IPS DF 4.7 (cell line): ENCODE measurements at regions not wholly inside any gene's neighbourhood (a gene's known extent, or its start where the extent isn't known, plus 50 kb on each side); places are given as distances from the start of the nearest gene placed in this dataset.
"Not testable (repeated sequence)": the region's sequence is repeated elsewhere in the genome, so short reads cannot be mapped to it uniquely, and the experiment has no call there.

Experiments
- DNase-seq: peaks from one replicate; pipeline ENCODE4 v3.0.0-alpha.2; 2013; ENCODE audit warnings: low spot score; ENCODE audit errors: extremely low read depth

DNA sequence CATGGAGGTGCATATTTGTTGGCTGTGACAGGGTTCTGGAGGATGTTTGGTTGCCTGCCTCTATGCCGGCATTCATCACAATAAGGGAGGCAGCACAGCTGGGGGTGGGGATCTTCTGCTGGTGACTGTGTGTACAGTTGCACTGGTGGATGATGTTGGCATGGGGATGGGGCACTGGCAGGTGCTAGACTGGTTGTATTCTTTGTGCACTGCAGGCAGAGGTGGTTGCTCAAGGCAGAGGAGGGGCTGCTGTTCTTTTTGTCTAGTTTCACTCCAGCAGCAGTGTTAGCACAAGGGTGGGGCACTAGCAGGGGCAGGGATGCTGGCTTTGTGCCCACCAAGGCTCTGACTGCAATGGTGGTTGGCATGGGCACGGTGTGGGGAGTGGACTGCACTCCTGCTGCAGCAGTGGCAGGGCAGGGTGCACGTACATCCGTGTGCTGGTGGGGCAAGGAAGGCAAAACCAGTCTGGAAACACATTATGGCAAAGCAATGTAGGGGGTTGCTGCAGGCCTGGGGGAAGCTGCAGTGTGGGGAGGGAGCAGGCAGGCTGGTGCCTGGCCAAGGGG lies 69.3 kb downstream of the ISOC1 start:
- no peak for DNase-seq

DNA sequence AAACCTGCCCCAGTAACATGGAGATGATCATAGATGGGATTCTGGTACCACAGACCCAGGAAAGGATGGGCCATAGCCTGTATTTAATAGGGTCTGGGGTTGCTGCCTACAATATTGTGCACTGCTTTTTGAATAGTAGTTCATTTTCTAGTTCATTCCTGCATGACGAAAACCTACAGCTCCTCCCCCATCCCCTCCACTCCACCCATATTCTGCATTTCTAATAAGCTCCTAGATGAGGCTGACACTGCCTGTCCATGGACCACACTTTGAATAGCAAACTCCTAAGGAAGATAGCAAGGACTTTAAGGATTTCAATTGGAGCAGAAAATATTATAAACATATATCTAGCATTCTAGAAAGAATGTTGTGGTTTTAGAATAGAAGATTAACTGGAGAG lies 75.5 kb downstream of the ISOC1 start:
- DNase-seq, result no peak

DNA sequence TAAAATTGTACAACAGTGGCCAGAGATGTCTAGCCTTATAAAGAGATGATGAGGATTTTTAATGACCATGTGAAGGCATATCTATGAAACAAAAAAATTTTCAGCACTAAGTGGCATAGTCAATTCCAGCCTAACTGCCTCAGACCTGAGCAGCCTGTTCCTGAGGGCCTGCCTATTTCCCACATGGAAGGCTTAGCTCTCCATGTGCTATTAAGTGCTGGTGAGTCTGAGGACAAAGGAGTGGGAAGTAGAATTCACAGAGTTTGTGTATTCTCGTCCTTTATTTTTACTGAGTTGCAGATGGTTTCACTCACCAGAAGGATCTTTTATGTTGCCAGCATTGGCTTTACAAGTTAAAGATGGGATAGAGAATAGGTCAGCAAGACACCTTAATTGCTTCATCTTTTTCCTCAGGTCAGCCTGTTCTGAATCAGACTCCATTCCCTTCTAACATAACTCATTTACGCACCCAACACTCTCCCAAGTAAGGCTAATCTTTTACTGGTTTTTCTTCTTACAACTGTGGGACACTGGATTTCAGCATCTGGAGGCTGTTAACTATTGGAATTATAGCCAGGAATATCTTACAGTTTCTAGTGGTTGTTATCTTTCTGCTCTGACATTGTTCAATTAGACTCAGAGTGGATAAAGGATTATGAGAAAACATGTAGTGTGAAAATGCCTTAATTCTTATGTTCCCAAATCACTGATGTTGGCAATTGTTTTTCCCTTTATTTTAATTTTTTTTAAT lies 76.8 kb downstream of the ISOC1 start:
- DNase-seq, result no peak

DNA sequence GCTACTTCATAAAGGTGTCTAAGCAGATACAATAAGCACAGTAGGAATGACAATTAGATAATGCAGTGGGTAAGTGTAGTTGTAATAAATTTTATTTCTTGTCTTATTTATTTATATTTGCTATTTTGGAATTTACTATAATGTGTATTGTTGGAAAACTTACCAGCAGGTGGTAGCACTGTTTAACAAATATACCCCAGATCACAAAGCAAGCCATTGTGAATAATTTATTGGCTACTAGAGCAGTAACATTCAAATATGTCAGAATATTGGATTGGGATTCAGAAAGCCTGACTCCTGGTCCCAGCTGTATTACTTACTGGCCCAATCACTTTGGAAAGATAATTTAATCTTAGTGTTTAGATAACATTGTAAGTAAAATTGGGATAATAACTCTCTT lies 78.0 kb downstream of the ISOC1 start:
- DNase-seq, result no peak

DNA sequence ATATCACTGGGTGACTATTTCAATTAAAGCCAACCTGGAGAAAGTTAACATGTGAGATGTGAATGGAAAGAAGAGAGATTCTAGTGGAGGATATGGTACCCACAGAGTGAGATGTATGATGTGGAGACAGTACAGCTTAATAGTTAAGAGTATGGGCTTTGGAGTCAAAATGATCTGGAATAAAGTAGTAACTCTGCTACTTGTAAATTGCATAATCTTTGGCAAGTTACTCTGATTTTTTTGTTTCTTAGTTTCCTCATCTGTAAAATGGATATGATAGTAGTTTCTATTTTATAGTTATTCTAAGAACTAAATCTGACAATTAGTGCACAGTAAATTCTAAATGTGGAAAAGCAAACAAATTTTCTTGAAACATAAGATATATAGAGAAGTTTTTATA lies 79.2 kb downstream of the ISOC1 start:
- DNase-seq, result no peak

DNA sequence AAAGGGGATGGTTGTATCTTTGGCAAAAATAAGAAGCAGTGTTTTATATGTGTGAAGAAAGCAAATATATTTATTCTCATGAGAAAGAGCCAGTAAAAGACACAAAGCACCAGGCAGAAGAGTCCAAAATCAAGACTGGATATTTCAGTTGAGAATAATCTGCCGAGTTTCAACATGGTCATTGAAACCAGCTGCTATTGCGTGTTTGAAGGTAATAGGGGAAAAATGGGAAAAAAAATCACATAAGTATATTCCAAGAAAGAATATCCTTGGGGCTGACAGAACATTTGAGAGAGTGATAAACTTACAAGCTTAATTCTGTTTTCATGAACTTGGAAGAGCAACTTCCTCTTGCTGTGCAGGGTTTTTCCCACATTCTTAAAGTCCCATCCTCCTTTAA lies 79.9 kb downstream of the ISOC1 start:
- DNase-seq, result no peak

DNA sequence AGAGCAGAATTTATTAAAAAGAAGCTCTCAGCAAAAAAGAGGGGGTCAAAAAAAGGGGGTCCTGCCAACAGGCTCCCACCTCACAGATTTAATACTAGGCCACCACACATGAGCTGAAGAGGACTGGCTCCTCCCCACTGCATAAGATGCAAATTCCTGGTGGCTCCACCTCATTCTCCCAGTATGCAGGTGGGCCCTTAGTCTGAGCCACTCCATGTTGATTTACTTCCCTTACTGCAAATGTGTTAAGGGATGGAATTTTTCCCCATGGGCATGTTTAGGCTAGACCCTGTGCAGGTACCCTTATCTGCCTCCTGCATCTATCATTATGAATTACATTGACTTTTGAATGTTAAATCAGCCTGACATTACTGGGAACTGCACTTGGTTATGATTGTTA lies 82.9 kb downstream of the ISOC1 start:
- no peak for DNase-seq

DNA sequence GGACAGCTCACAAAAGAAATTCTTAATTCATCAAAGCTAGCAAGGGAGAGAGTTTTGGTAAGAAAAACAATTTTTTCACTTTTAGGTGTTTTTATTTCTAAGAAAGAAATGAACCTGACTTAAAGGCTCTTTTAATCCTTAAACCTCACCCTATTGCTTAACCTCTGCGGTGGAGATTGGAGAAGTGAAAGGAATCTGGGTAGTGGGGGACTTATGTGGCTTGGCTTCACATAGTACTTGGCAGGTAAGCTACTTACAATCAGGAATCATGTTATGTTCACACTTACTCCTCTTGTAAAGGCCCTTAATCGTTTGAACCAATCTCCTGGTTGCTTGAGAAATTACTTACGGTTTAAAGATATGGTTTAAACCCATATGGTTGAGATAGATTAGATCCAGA lies 104.8 kb downstream of the ISOC1 start:
- no peak for DNase-seq

DNA sequence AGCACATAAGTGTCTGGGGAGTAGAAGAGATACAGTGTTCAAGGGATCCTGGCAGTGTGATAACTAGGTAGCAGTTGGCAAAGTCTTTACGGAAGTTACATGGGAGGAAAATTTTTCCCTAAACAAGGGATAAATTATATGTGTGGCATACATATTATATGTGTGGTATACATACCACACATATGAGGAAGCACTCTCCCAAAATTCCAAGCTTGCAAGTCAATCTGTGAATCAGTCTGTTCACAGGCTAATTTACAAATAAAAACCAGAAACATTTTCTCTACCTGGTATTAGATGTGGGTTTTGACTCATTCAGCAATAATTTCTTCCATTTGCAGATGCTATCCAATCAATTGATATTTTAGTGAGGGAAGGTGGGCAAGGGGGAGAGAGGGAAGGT lies 110.0 kb downstream of the ISOC1 start:
- DNase-seq, result no peak

DNA sequence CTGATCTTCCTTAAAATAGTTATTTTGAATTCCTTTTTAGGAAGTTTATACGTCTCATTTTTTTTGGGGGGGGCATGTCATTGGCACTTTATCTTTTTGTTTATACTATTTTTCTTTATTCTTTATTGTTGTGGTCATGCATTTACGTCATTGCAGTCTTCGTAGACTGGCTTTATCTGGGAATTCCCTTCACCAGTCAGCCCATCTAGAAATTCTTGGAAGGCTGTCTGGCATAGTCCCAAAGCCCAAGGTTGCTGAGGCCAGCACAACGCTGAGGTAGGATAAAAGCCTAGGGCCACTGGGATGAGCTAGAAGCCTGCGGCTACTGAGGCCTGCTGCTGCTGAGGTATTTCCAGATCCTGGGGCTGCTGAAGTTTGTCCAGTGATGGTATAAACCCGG lies 121.5 kb downstream of the ISOC1 start:
- no peak for DNase-seq

DNA sequence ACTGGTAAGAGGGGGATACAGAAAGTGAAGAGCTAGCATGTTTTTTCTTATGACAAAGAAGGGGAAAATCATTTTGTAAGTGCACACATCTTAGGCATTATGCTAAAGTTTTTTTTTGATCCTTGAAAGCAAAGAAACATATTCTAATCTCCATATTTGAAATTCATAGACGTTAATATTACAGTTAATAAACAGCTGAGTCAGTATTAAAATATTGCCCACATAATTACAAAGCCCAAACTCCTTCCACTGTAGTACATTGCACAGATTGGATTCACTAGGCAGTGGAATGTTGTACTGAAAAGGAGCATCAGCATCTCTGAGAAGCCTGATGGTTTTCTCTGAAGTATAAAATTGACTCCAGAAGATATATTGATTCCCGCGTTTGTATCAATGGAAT lies 122.6 kb downstream of the ISOC1 start:
- no peak for DNase-seq

DNA sequence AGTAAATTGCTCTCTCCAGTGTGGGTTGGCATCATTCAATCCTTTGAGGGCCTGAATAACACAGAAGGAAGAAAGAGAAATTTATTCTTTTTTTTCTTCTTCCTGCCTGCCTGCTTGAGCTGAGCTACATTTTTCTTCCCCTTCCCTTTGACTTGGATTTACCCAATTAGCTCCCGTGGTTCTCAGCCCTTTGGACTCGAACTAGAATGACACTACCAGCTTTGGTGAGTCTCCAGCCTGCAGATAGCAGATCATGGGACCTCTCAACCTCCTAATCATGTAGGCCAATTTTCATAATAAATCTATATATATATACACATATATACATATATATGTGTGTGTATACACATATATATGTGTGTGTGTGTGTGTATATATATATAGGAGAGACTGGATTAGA lies 128.6 kb downstream of the ISOC1 start:
- DNase-seq, result no peak

DNA sequence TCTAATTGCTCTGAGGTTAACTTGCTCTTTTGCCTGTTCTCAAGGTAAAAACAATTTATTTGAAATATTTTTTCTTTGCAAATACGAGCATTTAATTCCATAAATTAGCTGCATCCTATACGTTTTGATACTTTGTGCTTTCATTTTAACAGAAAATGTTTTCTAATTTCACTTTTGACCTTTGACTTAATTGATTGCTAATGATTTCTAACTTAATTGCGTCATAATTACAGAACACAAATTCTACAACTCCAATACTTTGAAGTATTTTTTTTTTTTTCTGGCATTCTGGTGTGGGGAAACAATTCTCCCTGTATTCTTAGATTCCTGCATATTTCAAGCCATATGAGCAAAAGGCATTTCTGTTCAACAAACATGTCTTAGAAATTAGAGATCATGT lies 134.0 kb downstream of the ISOC1 start:
- no peak for DNase-seq

DNA sequence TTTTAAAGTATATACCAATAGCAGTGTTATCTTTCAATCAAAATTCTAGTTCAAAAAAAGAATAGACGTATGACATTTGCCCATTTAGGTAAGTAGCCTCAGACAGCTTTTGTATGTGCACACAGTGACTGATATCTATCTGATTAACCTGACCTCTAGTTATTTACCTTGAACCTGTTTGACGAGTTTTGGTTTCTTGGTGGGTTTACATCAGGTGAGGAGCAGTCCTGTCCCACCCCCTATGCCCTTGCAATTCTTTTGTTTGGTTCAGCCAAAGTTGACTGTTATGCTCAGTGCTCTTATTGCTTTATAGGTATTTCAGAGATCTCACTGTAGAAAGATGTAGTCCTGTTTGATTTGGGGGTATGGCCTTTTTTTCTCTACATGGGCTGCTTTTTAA lies 147.2 kb downstream of the ISOC1 start:
- DNase-seq, result no peak

DNA sequence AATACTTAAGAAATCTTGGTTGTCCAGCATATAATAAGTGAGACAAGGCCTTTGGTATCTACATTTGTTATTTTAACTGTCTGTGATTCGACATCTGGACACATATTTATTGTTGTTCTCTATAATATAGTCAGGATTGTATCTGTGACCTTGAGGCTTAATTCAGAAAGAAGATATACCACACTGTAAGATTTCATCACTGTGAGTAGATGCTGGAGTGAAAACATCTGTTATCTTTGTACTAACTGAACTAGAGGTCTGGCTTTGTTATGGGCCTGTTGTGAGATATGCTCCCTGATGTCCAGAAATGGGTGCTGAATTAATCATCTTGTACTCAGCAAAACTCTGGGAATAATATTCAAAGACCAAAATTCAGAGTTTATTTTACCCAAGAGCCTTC lies 148.5 kb downstream of the ISOC1 start:
- DNase-seq, result no peak

DNA sequence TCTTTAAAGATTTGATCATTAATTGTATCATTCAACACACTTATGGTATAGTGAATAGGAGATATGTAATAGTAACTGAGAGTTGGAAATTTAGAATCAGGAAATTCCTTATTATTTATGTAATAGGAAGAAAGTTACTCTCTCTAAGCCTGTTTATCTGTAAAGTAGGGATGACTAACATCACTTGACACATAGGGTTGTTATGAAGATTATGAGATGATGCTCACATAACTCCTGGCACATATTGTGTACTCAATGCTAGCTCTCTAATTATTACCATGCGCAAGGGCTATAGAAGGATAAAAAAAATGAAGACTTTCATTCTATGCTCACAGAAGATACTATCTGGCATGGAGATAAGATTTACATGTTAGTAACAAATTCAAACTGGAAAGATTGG lies 149.9 kb downstream of the ISOC1 start:
- no peak for DNase-seq

DNA sequence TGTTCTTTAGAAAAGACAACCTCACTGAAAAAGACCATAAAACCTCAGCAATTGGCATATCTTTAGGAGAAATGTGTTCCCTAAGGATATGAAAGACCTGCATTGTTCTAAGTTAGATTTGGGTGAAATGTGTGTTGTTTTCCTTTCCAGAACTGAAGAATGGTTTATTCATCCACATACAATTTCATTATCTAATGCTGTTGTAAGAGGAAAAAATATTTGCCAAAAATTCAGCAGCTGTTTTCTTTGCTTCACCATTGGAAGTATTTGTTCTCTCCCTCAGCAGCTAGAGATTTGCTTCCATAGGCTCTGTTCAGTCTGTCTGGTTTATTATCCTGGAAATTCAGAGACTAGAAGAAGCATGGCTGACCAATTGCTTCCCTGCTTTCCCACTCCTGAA lies 150.9 kb downstream of the ISOC1 start:
- DNase-seq, result no peak

DNA sequence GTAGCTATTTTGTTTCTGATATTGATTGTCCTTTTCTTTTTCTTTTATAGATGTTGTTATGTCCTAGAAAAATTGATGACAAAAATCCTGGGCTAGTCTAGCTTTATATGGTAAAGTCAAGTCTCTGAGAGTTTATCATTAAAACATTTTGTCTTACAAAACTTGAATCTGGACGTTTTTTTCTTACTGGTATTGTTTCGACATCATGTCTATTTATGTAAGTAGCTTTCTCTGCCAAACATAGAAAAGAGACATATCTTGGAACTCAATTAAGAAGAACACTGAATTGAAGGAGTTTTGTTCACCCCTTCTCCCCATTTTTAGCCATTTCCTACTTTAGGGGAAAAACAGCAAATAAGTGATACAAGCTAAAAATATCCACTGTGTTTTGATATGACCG lies 151.5 kb downstream of the ISOC1 start:
- DNase-seq, result no peak

DNA sequence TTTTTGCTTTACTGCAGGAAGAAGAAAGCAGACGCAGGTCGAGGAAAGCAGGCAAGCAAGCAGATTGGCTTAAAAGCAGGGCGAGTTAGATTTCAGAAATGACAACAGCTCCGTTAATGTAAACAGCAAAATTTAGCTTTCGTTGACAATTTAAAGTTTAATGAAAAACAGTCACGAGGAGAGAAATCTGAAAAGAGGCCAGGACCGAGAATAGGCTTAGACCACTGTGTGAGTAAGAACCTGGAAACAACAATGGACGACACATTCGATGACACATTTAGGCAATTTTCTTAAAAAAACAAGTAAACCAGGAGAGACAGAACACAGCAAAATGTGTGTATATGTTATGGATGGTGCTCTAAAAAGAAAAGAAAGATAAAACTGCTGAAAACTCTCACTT lies 155.3 kb downstream of the ISOC1 start:
- DNase-seq, result no peak

DNA sequence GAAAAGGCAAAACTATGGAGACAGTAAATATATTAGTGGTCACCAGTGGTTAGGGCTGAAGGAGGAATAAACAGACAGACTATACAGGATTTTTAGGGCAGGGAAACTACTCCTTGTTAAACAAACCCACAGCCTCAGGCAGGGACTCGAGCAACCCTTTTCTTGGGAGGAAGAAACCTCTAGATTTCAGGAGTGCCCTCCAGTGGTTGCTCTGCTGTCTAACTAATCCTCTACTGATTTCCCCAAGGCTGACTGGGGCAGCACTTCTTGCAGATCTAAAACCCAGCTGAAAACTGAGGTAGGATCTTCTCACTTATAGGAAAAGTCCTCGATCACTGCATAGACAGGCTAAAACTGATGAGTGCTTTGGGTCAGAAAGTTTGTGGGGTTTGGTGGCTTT lies 176.8 kb downstream of the ISOC1 start:
- peak; percentile 46 for DNase-seq

DNA sequence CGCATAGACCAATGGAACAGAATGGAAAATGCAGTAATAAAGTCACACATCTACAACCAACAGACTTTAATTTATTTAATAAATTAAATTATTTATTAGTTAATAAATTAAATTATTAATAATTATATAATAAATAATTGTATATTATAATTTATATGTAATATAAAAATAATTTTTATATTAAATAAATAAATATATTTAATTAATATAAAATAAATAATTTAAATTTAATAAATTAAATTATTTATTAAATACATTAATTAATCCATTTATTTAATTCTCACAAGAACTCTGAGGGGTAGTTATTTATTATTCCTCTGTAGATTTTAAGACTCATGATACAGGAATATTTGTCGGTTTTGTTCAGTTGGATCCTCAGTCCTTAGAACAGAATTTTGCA lies 176.1 kb upstream of the ADAMTS19 start:
- DNase-seq, result no peak

DNA sequence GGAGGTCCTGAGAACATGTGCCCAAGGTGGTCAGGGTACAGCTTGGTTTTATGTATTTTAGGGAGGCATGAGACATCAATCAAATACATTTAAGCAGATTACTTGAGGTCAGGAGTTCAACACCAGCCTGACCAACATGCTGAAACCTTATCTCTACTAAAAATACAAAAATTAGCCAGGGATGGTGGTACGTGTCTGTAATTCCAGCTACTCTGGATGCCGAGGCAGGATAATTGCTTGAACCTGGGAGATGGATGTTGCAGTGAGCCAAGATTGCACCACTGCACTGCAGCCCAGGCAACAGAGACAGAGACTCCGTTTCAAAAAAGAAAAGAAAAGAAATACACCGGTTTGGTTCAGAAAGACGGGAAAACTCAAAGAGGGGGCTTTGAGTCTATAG lies 165.9 kb upstream of the ADAMTS19 start:
- not testable (repeated sequence) for DNase-seq

DNA sequence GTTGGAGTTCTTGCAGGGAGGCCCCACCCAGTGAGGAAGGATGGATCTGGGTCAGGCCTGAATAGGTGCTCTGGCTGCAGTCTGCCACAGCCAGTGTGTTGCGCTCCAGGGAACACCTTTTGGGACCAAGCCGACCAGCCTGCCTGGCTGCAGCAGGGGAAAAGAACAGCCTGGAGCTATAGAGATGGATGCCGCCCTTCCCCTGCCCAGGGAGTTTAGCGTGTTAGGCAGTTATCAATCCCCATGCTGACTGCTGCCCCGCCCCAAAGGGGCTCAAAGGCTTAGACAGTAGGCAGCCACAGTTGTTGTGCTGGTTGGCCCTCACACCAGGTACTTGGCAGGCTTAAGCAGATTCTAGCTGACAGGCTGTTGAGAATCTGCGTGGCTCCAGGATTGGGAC lies 153.4 kb upstream of the ADAMTS19 start:
- no peak for DNase-seq

DNA sequence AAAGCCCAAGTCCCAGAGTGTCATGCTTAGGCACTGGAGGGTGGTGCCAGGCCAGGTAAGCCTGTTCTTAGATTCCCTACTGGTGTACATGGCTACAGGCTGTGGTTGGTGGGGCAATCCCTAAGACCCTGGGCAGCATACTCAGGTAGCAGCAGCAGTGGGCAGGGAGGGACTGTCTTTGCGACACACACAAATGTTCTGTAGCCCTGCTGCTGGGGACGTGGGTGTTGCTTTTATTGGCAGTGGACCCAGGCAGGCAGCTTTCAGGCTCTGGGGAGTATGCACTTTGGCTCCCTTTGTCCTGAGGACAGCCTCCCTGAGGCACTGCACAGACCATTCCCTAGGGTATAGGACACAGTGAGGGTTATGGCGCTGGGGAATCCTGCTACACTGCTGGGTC lies 137.1 kb upstream of the ADAMTS19 start:
- DNase-seq, result no peak
